NT2/D1 (cell line): ENCODE measurements at regions not wholly inside any gene's neighbourhood (a gene's known extent, or its start where the extent isn't known, plus 50 kb on each side); places are given as distances from the start of the nearest gene placed in this dataset.

Source experiments
- DNase-seq: peaks from one replicate; pipeline ENCODE4 v3.0.0-alpha.2; 2011; ENCODE audit warnings: low read depth, low spot score
- H3K27me3 ChIP-seq: 2 replicates; pipeline ENCODE4 v1.6.0; 2011; ENCODE audit warnings: mild to moderate bottlenecking; ENCODE audit not compliant: insufficient read length, insufficient read depth
- H3K36me3 ChIP-seq: 2 replicates; pipeline ENCODE4 v1.6.1; 2011; ENCODE audit warnings: mild to moderate bottlenecking, low read length, mixed read lengths; ENCODE audit not compliant: insufficient read depth, insufficient read length
- H3K4me1 ChIP-seq: 2 replicates; pipeline ENCODE4 v1.5.1; 2011; ENCODE audit not compliant: insufficient read depth, insufficient read length
- H3K4me3 ChIP-seq: 2 replicates; pipeline ENCODE4 v1.5.1; 2011; ENCODE audit warnings: low read depth; ENCODE audit not compliant: insufficient read length
- H3K9ac ChIP-seq: 2 replicates; pipeline ENCODE4 v1.6.0; 2011; ENCODE audit warnings: low read depth; ENCODE audit not compliant: insufficient read length
- H3K9me3 ChIP-seq: 2 replicates; pipeline ENCODE4 v1.5.1; 2011; ENCODE audit warnings: mild to moderate bottlenecking, low read length; ENCODE audit not compliant: insufficient read depth
- SUZ12 ChIP-seq: IDR thresholded peaks from 2 replicates; pipeline ENCODE4 v1.6.1; 2011; ENCODE audit not compliant: insufficient read length, insufficient read depth; ENCODE audit errors: extremely low read depth
- YY1 ChIP-seq: IDR thresholded peaks from 2 replicates; pipeline ENCODE4 v1.6.1; 2011; ENCODE audit not compliant: insufficient read length, insufficient read depth
- ZNF274 ChIP-seq: IDR thresholded peaks from 2 replicates; pipeline ENCODE4 v1.6.1; 2011; ENCODE audit warnings: mild to moderate bottlenecking, low read depth, low read length

DNA sequence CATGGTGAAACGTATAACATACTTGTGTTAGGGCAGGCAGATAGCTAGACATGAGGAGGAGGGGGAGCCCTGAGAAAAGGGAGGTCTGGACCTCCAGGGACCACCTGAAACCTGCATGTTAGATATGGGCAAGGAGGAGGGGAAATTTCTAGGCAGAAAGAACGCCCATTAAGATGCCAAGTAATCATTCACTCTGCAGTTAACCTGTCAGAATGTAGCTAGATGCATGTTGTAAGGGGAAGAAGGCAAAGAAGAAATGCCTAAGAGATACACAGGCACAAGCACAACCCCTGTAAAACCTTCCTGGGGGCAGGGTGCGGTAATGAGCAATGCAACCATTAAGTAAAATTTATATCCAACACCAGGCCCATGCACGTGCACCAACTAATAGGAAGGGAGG is 1055.3 kb upstream of the SPRY2 start:
- no peak for DNase-seq
- Histone ChIP-seq H3K36me3 (no peaks in the 10 kb centered on the region), H3K4me3 (no peak overlapping the region), H3K9ac (no peak overlapping the region), H3K27me3 (no peaks in the 10 kb centered on the region), H3K4me1 (no peaks in the 10 kb centered on the region), H3K9me3 (no peaks in the 10 kb centered on the region)
- no peak for TF ChIP-seq ZNF274
- no peak for TF ChIP-seq SUZ12
- no peak for TF ChIP-seq YY1

DNA sequence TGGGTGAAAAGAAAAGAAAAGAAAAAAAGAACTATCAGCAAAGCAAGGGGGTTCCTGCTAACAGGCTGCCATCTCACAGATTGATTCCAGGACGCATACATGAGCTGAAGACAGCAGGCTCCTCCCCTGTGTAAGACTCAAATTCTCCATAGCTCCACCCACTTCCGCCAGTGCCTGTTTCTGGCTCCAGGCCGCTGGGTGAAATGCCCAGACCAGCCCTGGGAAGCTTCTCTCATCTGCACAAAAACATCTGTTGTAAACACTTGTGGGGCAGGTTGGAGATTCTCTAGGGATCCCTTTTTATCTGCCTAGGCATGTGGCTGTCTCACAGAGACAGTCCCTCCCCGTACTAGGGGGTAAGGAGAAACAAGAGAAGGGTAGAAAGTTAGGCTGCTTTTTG is 1054.4 kb upstream of the SPRY2 start:
- H3K9ac ChIP-seq, result no peak overlapping the region
- H3K36me3 ChIP-seq, result no peaks in the 10 kb centered on the region
- peak; percentile 9 for DNase-seq
- H3K4me1 ChIP-seq, result no peaks in the 10 kb centered on the region
- no peaks in the 10 kb centered on the region for H3K27me3 ChIP-seq
- H3K9me3 ChIP-seq, result no peaks in the 10 kb centered on the region
- TF ChIP-seq ZNF274, result no peak
- no peak for TF ChIP-seq YY1
- H3K4me3 ChIP-seq, result no peak overlapping the region

DNA sequence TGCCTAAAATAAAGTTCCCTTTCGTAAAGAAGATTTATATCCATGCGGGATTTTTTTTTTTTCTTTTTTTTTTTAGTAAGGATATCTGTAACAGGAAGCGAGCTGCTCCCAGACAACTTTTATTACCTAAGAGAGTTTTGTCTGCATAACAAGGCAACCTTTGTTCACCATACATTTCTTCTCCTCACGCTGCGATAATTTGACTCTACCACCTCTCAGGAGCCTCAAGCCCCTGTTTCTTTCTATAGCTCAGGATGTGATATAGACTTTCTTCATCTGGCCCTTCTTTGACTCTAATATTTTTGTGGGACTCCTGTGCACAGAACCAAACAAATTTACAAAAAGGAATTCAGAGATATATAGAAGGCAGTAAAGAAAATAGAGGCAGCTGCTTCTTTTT is 1053.7 kb upstream of the SPRY2 start:
- DNase-seq, result no peak
- Histone ChIP-seq H3K9ac (no peak overlapping the region), H3K4me1 (no peaks in the 10 kb centered on the region), H3K27me3 (no peaks in the 10 kb centered on the region), H3K36me3 (no peaks in the 10 kb centered on the region), H3K4me3 (no peak overlapping the region), H3K9me3 (no peaks in the 10 kb centered on the region)
- TF ChIP-seq SUZ12 (no peak), ZNF274 (no peak), YY1 (no peak)

DNA sequence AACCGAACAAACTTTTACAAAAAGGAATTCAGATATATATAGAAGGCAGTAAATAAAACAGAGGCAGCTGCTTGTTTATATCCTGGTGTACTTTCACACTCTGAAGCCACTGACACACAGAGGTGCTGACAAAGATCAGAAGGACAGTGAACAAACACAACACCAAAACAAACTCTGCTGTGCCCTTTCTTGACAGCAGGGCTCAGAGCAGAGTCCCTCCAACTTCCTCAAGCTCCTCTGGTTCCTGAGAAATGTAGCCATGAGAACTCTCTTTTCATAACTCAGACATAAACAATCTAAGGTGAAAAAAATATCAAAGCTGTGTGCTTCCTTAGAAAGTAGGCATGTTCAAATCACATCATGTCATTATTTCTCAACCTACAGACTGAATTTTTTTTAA is 1052.8 kb upstream of the SPRY2 start:
- Histone ChIP-seq H3K36me3 (no peaks in the 10 kb centered on the region), H3K4me1 (no peaks in the 10 kb centered on the region), H3K9ac (no peak overlapping the region), H3K4me3 (no peak overlapping the region), H3K27me3 (no peaks in the 10 kb centered on the region), H3K9me3 (no peaks in the 10 kb centered on the region)
- no peak for TF ChIP-seq YY1
- TF ChIP-seq SUZ12, result no peak
- TF ChIP-seq ZNF274, result no peak
- DNase-seq, result no peak

DNA sequence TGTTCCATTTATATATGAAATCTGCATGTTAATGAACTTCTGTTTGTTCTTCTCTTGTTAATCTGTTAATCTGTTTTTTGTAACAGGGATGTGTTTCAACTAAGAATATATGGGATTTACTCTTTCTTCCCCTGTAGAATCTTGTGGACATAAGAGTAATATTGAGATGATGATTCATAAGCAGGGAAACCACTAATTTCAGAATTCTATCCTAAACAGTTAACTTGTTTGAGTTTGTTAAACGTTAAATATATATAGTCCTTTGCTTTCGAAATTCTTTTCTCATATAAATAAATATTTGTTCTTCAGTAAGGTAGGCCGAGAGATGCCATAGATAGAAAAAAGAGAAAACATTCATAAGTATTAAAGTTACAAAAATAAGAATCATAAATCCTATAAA is 1052.2 kb upstream of the SPRY2 start:
- DNase-seq, result no peak
- TF ChIP-seq ZNF274 (no peak), SUZ12 (no peak), YY1 (no peak)

DNA sequence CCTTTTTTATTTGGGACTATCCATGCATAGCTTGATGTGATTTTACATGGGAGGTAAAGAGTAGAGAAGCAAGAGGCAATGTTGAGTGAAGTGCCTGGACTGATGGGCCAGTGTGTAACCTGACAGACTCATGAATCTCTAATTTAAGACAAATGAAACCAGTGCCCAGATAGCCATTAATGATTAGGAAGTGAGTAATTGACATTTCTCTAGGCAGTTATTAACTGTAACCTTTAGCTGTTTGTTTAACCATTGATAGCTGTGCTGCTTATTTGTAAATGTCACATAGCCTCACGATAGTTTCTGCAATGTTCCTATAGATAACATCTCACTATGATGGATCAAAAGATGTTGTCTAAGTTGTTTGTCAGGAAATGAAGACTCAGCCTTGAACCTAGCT is 1047.5 kb upstream of the SPRY2 start:
- no peaks in the 10 kb centered on the region for H3K9me3 ChIP-seq
- no peak overlapping the region for H3K9ac ChIP-seq
- no peak overlapping the region for H3K4me3 ChIP-seq
- H3K27me3 ChIP-seq, result no peaks in the 10 kb centered on the region
- H3K4me1 ChIP-seq, result no peaks in the 10 kb centered on the region
- DNase-seq, result no peak
- TF ChIP-seq YY1 (no peak), ZNF274 (no peak), SUZ12 (no peak)
- H3K36me3 ChIP-seq, result no peaks in the 10 kb centered on the region

More for the DNA sequence above, 1052.2 kb upstream of the SPRY2 start:
- H3K27me3 ChIP-seq, result no peaks in the 10 kb centered on the region
- H3K9ac ChIP-seq, result no peak overlapping the region
- no peaks in the 10 kb centered on the region for H3K36me3 ChIP-seq
- H3K9me3 ChIP-seq, result no peaks in the 10 kb centered on the region
- no peaks in the 10 kb centered on the region for H3K4me1 ChIP-seq
- H3K4me3 ChIP-seq, result no peak overlapping the region

DNA sequence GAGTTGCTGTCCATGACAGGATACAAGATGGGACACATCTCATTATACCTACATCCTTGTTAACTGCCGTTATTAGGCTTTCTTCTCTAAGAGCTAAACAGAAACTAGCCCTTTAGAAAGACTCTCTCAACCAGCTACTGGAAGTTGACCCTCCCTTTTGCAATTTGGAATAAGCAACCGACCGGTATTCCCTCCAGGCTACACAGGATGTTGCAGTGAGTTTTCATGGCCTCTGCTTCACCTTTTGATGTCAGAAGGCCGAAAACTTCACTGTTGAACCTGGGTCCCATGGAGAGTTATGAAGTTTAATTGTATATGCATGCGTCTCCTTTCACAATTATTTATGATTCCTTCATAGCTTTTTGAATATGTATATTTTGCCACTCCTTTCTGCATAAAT is 1042.5 kb upstream of the SPRY2 start:
- DNase-seq, result no peak
- no peaks in the 10 kb centered on the region for H3K36me3 ChIP-seq
- H3K4me3 ChIP-seq, result no peak overlapping the region
- H3K9ac ChIP-seq, result no peak overlapping the region
- H3K4me1 ChIP-seq, result no peaks in the 10 kb centered on the region
- H3K27me3 ChIP-seq, result no peaks in the 10 kb centered on the region
- no peaks in the 10 kb centered on the region for H3K9me3 ChIP-seq
- no peak for TF ChIP-seq SUZ12
- no peak for TF ChIP-seq YY1
- no peak for TF ChIP-seq ZNF274

DNA sequence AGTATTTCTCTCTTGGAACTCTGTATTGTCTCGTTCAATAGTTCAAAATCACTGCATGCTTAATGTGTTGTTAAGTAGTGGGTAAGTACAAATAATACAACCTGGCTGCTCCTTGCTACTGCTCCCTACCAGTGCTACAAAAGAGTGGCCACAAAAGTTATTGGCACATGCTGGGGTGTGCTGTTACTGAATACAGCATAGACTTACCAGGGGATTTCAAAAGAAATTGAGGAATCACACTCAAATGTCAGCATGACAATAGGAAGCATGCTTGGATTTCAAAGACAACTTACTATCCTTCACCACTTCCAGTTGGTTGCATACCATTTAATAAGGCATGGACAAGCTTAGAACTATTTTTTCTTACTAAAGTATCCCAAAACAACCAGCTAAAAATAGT is 1041.3 kb upstream of the SPRY2 start:
- Histone ChIP-seq H3K9ac (no peak overlapping the region), H3K4me3 (no peak overlapping the region), H3K9me3 (no peaks in the 10 kb centered on the region), H3K36me3 (no peaks in the 10 kb centered on the region), H3K4me1 (no peaks in the 10 kb centered on the region), H3K27me3 (no peaks in the 10 kb centered on the region)
- TF ChIP-seq ZNF274 (no peak), SUZ12 (no peak), YY1 (no peak)
- peak; percentile 20 for DNase-seq
